GM12874 (cell line): ENCODE measurements at regions not wholly inside any gene's neighbourhood (a gene's known extent, or its start where the extent isn't known, plus 50 kb on each side); places are given as distances from the start of the nearest gene placed in this dataset.

Source experiments
- TF ChIP-seq, protein P1 (sequence below): IDR thresholded peaks from 2 replicates; pipeline ENCODE4 v1.5.1; 2011; ENCODE audit warnings: low read depth, mild to moderate bottlenecking, control low read depth, low read length, moderate library complexity; ENCODE audit not compliant: insufficient read depth

DNA sequence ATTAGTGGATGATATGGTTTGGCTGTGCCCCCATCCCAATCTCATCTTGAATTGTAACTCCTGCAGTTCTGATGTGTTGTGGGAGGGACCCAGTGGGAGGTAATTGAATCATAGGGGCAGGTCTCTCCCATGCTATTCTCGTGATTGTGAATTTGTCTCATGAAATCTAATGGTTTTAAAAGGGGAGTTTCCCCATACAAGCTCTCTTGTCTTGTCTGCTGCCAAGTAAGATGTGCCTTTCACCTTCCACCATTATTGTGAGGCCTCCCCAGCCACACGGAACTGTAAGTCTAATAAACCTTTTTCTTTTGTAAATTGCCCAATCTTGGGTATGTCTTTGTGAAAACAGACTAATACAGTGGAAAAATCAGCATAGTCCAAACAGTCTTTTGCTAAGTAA, 235.5 kb downstream of the TMEM161B start:
- TF ChIP-seq, protein P1, sequence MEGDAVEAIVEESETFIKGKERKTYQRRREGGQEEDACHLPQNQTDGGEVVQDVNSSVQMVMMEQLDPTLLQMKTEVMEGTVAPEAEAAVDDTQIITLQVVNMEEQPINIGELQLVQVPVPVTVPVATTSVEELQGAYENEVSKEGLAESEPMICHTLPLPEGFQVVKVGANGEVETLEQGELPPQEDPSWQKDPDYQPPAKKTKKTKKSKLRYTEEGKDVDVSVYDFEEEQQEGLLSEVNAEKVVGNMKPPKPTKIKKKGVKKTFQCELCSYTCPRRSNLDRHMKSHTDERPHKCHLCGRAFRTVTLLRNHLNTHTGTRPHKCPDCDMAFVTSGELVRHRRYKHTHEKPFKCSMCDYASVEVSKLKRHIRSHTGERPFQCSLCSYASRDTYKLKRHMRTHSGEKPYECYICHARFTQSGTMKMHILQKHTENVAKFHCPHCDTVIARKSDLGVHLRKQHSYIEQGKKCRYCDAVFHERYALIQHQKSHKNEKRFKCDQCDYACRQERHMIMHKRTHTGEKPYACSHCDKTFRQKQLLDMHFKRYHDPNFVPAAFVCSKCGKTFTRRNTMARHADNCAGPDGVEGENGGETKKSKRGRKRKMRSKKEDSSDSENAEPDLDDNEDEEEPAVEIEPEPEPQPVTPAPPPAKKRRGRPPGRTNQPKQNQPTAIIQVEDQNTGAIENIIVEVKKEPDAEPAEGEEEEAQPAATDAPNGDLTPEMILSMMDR: no peak

DNA sequence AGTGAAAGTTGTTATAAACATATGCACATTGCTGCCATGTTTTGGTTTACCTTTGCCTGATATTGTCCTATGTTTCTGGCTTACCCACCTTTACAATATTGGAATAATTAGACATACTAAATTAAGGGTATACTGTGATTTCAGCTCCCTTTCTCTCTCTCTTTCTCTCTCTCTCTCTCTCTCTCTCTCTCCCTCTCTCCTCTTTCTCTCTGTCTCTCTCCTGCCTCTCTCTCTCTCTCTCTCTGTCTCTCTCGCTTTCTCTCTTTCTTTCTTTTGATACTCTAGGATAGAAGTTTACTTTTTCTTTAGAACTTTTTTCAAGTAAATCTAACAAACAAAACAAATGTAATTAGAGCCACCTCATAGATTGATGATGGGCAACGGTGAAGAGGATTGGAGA, 239.6 kb downstream of the TMEM161B start:
- TF ChIP-seq, protein P1: no peak

DNA sequence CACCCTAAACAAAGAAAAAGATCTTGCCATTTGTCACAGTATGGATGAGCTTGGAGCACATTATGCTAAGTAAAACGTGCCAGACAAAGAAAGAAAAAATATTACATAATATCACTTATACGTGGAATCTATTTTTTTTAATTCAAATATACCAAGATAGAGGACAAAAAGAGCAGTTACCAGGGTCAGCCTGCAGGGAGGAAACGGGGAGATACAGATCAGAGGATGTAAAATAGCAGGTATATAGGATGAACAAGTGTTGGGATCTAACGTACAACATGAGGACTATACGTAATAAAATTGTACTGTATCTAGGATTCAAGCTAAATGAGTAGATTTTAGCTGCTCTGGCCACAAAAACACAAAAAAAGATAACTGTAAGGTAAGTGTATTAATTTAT, 247.5 kb downstream of the TMEM161B start:
- TF ChIP-seq, protein P1: no peak

DNA sequence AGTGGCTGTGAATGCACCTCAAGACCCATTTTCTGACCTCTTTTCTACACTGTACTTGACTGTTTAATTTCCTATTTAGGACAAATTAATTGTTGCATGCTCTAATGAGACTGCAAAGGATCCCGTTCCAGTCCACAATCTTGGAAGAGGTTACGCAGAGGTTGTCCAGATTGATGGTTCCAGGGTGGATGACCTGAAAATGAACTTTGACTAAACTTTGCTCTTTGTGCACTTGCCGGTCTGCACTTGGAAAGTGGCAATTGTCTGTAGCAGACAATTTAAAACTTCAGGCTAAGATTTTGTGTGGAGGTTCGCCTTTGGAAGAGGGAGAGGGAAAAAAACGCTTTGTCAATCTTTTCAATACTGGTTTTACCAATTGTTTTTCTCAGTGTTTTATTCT, 267.8 kb downstream of the TMEM161B start:
- TF ChIP-seq, protein P1: no peak

DNA sequence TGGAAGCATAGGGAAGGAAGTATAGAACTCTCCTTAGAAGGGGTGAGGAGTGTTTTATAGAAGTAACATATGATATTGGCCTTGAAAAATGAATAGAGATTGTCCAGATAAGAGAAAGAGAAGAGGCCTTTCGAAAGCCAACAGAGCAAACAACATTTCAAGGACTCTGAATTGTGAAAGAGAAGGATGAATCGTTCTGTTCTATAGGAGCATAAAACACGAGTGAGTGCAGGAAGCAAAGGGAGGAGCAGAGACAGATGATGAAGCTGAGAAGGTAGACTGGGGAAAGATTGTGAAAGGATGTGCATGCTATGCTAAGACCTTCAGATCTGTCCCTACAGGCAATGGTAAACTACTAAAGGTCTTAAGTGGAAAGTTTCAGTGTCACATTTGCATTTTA, 271.0 kb downstream of the TMEM161B start:
- TF ChIP-seq, protein P1: no peak

DNA sequence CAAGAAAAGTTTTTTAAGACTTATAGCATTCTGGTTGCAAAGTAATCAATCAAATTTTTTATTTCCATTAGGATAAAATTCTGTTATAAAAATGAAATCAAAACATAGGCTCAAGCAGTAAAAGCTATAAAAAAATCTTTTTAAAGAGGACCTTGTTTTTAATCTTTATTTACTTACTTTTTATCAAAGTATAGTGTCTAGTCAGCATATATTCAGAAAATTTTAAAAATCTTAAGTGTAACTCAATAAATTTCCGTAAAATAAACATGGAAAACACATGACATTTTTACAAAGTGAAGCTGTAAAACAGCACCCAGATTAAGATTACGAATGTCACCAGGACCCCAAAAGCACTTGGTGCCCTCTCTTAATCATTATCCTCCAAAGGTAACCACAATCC, 302.4 kb downstream of the TMEM161B start:
- TF ChIP-seq, protein P1: no peak

DNA sequence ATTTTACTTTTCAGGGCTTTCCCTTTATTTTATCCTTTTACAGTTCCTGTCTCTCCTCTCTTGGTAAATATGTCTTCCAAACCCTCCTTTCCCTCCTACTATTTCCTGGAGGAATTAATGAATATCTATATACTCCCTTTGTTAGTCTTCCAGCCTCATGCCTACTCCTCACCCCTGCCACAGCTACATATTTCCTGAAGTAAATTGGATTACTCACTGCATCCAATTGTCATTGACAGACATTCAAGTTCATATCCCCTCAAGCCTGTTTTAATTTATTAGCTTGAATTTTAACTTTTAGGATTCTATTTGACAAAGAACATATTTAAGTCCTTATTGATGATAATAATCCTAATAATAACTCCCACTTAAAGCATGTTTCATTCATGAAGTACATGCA, 314.5 kb downstream of the TMEM161B start:
- TF ChIP-seq, protein P1: no peak

DNA sequence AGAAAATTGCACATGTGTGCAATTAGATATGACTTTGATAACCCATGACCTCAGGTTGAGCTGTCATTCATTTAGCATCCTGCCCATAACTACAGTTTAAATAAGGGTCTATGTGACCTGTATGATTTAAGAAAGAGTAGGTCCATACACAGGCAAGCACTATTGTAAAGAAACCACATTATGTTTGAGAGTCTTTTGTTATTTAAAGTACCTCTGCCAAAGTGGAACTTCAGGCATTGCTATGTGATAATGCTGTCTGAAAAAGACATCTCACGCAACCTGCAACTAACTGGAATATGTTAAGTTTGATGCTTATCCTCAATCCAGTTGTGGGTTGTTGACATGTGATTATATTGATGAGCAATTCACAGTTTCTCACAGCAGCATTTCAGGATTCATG, 317.0 kb downstream of the TMEM161B start:
- TF ChIP-seq, protein P1: no peak
